ENCODE measurements at regions not wholly inside any gene's neighbourhood (a gene's known extent, or its start where the extent isn't known, plus 50 kb on each side); places are given as distances from the start of the nearest gene placed in this dataset.

GRCh38 chr13:102460806-102461205, 59.0 kb upstream of the FGF14 start:
- 73 to 81% (median 81%) methylated on average over 7 of the region's 7 CpGs for WGBS, 4 donors
- DNase-seq (no peak), ATAC-seq (no peak)
- Histone ChIP-seq H3K36me3 (no peaks in the 10 kb centered on the region), H3K27me3 (no peaks in the 10 kb centered on the region), H3K4me3 (no peak overlapping the region), H3K4me1 (no peaks in the 10 kb centered on the region), H3K27ac (no peak overlapping the region), H3K9me3 (no peaks in the 10 kb centered on the region)
- TF ChIP-seq CTCF (IDR thresholded peaks at IDR 0.05): no peak
- TF ChIP-seq POLR2A (IDR thresholded peaks at IDR 0.05): no peak
- intact Hi-C loops (cut with DNase I): no loop called here

DNA sequence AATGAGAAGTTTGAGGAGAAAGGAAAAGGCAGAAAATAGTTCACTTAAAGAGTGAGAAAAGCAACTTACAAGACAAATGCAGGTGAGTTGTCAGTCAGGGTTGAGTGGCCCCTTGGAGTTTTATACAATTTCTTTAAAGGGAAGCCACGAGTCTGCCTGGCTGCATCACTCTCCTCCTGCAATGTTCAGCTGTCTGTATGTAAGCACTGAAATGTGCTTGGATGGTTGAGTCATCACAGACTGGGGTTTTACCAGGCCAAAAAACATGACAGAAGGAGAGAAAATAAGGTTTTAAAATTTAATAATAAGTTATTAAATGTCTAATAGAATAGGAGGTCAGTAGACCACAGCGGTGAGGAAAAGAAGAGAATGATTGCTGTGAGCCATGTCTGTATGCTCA, 51.0 kb upstream of the FGF14 start:
- no peaks in the 10 kb centered on the region for H3K4me1 ChIP-seq
- DNase-seq: no peak
- TF ChIP-seq CTCF (IDR thresholded peaks at IDR 0.05): no peak
- no peak for TF ChIP-seq POLR2A (IDR thresholded peaks at IDR 0.05)
- no peak for ATAC-seq
- H3K9me3 ChIP-seq: peaks cover 0 to 4% (median 0%) of the 10 kb centered on the region in 12 donors
- H3K27ac ChIP-seq: no peak overlapping the region
- intact Hi-C loops (cut with DNase I): loop anchor here in 7 of 10 donors (10.0 kb wide), 3 partner anchors 258 to 1308 kb away; no protein-coding TSS in a partner anchor
- H3K4me3 ChIP-seq: no peak overlapping the region
- 71 to 84% (median 76%) methylated on average over 2 of the region's 2 CpGs for WGBS, 4 donors
- H3K27me3 ChIP-seq: no peaks in the 10 kb centered on the region
- no peaks in the 10 kb centered on the region for H3K36me3 ChIP-seq
